ENCODE measurements at regions not wholly inside any gene's neighbourhood (a gene's known extent, or its start where the extent isn't known, plus 50 kb on each side); places are given as distances from the start of the nearest gene placed in this dataset.

- TF ChIP-seq TAF1 (IDR thresholded peaks at IDR 0.05; ENCODE audit: borderline replicate concordance, insufficient read depth, low read length) (no peak), POLR2AphosphoS5 (IDR thresholded peaks at IDR 0.05; ENCODE audit: low read depth, low read length) (no peak), REST (IDR thresholded peaks at IDR 0.05; ENCODE audit: insufficient read depth in 1 of 2, low read depth in 2 of 2, low read length in 2 of 2) (no peak)
These were observed 303.1 kb upstream of the PRKD1 start for GRCh38 chr14:30230719-30231118.
